Activated CD8-positive, alpha-beta memory T cell treated with anti-CD3 and anti-CD28 coated beads, Interleukin-2, amount 50 U/mL, for 1 hour (primary cell): ENCODE measurements at regions not wholly inside any gene's neighbourhood (a gene's known extent, or its start where the extent isn't known, plus 50 kb on each side); places are given as distances from the start of the nearest gene placed in this dataset.

ENCODE experiments used
- DNase-seq: peaks from one replicate; pipeline ENCODE4 v3.0.0-alpha.2; 2020; ENCODE audit errors: extremely low read depth

DNA sequence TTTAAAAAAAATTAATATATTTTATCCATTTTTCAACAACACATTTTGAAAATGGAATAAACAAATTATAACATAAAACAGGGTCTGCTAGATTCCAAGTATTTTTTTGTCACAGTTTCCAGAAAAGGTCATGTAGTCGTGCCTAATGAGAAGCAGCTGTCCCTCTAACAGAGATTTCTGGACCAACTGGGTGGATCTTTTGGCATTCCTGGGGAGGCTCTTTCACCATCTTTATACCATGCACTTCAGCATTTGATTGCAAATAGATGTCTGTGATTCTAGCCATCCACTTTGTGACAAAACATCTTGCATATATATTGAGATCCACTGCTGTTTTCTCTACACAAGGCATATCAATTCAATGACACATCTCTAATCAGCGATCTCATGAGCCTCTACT lies 210.7 kb upstream of the LDB2 start:
- no peak for DNase-seq

DNA sequence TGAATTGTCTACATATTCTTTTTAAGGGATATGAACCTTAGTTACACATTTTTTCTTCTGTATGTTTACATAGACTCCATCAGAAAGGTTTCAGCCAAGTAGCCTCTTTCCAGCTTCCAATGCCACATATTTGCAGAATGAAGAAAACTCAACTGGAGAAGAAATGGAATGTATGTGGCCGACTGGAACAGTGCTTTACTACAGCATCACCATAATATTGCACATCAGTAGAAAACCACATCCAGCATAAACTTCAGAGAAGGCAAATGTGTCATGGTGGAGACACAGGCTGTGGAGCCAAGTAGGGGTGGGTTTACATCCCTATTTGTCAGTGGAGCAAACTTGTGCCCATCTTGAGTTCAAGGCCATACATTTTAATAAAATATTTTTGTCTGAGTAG lies 204.8 kb upstream of the LDB2 start:
- no peak for DNase-seq

DNA sequence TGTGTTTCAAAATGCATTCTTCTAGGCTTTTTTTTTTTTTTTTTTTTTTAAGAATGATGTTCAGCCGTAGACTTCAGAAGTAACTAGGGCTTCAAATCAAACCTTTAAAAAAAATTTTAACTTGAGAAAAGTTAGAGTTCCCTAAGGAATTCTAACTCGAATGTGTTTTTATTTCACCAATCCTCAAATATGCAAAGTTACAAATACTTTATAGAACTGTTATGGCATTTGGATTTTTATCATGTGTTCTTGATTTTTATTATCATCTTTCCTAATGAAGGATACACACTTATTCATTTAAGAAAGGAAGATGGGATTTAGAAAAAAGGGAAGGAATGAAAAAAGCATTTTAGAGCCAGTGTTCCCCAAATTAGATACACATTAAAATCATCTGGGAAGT lies 200.6 kb upstream of the LDB2 start:
- no peak for DNase-seq

DNA sequence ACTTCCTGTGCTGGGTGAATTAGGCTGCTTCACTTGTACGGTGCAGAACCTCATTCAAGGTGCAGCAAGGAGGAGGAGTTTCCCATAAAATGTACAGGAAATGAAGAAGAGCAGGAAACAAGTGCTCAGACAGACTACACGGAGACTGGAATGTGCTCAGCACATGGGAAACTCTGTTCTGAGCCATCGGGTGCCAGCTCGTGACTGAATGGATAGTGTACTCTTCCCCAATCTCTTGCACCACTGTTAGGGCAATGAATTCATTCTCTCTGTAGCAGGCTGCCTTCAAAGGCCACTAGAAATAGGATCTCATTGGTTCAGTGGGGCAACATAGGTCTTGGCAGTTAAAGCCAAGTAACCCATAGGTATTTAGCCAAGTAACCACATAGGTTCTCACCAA lies 200.0 kb upstream of the LDB2 start:
- no peak for DNase-seq

DNA sequence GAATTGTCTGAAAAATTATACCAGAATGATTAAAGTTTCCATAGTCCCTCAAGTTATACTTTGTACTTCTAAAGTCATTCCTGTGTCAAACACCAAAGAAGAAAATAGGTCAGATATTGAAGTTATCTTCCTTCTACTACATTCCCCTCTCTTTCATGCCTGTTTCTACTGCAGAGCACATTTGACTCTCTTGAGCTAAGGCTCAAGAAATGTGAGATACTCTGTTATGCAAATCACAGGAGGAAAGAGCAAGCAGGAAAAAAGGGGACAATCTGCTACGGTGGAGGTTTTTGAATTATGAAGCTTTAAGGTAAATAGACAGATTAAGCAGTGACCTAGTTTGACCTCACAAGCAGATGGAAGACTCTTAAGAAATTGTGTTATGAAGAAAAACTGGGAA lies 198.9 kb upstream of the LDB2 start:
- DNase-seq = no peak

DNA sequence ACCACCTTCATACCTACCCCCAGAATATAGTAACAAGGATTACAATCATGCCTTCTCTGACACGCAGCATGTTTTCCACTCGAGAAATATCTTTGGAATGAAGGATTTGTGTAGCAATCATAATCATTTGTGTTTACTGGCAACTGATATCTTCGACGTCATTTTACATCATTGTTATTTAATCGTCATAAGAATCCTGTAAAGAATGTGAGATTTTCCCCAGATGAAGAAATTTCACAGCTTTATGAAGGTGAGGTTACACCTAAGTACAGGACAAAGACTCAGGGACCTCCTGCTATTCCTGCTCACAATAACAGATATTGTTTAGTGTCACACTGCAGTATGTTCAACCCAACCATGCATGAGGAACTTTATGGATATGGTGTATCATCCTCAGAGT lies 198.2 kb upstream of the LDB2 start:
- no peak for DNase-seq

DNA sequence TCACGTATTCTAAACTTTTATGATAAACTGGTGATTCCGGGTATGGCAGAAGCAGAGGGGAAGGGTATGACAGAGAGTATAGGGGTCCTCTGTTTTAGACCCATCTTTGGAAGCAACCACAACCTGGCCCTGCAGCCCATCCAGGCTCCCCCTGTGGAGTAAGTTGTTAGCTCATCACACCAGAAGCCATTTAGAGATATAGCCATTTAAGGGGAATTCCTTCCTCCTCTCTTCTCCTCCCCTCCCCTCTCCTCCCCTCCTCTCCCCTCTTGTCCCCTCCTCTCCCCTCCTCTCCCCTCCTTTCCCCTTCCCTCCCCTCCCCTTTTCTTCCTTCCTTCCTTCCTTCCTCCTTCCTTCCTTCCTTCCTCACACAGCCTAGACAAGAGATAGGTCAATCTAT lies 197.3 kb upstream of the LDB2 start:
- DNase-seq = no peak

DNA sequence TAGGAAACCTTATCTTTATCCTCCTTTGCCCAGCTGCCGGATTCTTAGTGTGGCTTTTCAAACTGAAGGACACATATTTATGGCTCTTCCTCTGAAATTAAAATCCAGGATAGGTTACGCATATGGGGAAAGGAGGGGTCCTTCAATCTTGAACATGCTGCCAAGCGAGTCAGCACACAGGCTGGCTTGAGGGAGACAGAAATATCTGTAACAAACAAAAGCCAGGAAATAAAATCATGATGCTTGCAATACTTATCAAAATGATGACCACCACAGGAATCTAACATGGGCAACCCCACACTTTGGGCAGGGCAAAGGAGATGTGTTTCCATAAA lies 196.4 kb upstream of the LDB2 start:
- DNase-seq = no peak

DNA sequence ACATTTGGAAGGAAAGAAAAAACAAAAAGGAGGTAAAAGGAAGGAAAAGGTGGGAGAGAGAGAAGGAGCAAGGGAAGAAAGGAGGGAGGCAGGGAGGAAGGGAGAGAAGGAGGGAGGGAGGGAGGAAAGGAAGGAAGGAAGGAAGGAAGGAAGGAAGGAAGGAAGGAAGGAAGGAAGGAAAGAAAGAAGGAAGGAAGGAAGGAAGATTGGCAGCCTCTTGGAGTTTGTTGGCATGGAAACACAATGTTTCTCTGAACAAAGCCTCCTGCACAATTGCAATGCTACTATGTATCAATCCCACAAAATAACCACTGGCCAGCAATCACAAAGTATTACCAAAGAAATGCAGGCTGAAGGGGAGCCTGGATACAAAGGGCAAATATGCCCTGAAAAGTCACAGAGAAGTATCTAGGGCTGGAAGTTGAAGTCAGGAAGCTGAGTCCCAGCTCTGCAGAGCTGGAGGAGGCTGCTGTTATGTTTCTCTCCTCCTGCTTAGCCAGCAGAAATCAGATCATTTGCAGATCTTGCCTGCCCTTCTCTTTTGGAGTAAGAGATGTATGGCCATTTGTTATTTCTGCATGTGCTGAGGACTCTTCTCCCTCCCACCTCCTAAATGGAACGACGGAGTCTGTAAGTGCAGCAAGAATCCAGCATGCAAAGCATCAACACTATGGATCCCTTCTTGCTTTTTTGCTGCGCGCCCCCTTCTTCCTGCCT lies 195.9 kb upstream of the LDB2 start:
- no peak for DNase-seq

DNA sequence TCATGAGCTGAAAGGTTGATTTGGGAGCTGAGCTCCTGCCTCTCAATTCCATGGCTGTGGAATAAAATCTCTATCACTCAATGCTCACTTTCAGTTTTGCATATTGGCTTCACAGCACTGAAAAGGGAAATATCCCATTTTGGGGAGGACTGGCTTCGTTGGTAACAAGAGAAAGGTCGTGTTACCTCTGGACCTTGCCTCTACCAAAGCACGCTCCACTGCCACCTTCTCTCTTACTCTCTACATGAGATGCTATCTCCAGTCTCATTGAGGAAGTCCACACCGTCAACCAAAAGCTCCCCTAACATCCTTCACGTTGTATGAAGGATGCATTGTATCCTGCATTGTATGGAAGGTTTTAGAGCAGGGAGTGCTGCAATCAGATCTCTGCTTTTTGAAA lies 195.0 kb upstream of the LDB2 start:
- DNase-seq = no peak

DNA sequence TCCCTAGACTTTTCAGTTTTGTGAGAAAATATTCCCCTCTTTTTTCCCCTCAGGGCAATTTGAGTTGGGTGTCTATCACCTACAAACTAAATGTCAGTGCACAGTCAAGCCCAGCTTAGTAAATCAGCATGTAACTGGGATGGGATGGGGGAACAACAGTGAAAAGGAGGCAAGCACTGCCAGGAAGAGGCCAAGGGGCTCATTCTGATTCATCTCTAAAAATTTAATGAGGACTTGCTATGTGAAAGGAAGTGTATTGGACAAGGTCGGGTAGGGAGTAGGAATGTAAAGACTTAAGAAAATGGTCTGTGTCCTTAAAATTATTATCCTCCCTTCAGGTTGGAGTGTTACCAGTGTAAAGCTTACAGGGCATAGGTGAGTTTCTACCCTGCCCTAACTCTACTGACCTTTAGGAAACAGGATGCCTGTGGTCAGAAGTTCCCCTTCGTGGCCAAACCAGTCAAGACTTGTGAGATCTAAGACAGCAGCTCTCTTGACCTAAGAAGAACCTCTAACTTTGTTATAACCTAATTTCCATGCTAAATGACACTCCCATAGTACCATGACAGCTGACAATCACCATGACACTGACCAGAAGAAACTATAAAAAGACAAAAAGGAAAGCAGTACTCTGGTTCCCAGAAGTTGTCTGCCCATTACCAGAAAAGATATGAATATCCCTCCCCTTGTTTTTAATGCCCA lies 194.4 kb upstream of the LDB2 start:
- DNase-seq = no peak

DNA sequence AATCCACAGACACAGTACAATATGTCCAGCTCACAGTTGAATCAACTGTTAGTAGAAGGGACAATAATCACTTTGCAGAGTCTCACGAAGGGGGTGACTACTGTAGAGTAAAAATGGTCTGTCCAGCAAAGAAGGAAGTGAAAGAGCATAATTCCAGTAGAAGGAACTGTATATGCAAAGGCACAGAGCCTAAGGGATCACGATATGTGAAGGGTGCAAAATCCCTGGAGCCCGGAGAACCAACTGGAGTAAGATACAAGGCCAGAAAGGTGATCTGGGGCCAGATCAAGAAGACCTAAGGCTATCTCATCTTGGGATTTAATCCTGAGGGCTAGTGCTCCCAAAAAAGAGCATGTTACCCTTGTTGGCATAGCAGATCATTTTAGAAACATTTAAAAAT lies 192.7 kb upstream of the LDB2 start:
- no peak for DNase-seq

DNA sequence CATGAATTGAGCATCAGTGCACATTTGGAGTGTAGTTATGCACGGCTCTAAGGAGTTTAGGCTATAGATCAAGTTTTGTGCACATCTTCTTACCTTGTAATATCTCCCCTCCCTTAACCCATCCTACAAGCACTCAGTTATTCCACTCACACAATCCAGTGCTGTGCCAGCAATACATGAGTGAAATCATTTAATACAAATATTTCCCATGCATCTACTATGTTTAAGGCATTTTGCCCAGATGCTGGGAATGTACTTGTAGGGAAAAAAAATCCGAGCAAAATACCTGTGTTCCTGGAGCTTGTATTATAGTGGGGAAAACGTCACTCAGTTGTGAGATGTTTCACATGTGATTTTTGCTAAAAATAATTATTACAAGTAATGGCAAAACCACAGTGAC lies 191.6 kb upstream of the LDB2 start:
- no peak for DNase-seq

DNA sequence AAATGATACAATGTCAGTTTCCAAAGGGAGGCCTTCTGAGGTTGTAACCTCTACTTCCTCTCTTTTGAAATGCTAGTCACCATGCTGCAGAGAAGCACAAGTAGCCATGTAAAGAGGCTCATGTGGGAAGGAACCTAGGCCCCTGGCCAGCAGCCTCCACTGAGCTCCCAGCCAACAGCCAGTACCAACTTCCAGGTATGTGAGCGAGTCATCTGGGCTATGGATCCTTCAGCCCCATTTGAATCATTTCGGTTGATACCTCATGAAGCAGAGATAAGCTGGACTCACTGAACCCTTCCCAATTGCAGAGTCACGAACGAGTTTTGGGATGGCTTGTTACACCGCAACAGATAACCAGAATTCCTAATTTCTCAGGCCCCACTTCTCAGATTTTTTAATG lies 187.0 kb upstream of the LDB2 start:
- DNase-seq = no peak

DNA sequence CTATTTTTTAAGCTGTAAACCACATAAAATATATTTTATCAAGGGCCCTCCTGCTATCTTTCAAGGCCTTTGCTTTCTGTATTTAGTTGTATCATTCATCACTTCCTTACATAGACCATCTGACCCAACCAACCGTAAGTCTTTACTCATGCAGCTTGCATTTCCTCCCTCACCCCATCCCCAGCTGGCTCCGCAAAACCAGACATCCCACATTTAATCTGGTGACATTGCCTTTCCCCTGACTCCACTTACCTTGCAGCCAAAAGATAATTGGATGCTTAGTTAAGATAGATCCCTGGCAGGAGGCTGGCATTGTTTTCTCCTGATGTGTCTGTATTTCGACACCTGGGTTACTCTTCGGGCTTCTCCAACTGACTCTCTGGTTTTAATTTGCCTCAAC lies 183.7 kb upstream of the LDB2 start:
- DNase-seq = no peak

DNA sequence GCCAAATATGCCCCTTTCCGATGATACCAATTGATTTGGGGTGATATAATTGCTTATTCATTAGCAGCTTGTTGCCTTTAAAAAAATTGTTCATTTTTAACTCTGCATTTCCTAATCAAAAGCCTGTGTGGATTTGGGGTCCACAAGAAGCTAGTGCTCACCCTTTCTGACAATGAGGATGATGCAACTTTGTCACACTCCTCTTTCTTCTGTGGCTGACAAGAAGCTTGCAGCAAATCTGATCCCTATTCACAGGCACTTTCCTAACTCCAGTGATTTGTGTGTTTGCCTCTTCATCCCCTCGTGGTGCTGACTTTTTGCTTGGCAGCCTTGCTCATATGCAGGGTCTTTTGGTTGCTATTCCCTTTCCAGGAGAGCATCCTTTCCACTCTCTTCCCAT lies 182.7 kb upstream of the LDB2 start:
- DNase-seq = no peak

DNA sequence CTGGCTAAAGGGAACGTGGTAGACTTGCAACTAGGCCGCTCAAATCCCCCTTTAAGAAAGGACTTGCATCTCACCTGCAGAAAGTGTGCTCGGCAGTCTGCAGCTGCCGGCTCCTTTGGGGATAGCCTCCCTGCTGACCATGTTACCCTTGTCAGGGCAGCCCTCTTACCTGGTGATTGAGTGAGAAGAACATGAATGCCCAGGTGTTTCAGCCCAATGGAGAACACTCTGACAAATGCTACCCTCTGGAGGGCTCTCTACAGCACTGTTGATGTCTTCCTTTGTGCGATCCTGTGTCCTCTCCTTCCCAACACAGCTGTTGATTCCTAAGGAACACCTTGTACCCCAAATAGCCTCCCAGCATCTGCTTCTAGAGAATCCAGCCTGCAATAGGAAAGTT lies 178.7 kb upstream of the LDB2 start:
- DNase-seq = no peak

DNA sequence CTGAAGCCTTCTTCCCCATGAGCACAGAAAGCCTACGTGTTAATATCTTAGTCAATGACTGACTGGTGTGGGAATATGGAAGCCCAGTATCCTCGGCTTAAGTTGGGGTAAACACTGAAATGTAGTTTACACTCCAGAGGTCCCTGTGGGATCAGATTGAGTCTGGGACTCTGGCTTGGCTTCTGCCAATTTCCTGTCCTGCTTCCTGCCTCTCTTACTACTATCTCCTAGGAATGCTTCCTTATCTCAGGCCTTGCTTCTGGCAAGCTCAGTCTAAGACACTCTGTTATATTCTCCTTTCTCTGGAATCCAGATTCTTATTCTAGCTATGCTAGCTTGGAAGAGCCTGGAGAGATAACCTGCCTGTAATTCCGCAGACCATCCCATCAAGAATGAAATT lies 174.0 kb upstream of the LDB2 start:
- DNase-seq = no peak

DNA sequence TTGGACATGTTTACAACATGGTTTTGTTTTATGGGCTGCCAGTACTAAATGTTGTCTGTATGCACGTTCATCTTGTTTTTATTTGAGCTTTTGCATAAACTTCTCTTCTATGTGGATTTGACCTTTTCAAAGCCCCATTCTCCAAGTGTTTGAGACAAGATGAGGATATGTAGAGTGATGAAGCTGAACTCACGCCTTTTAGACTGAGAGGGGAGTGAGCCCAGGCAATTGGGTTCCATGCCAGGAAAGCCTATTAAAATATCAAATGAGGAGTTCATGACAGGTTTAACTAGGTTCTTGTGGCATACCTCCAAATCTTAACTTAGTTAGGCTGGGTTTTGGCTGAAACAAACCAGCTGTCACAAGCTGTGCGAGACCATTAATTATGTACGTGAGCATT lies 170.4 kb upstream of the LDB2 start:
- no peak for DNase-seq

DNA sequence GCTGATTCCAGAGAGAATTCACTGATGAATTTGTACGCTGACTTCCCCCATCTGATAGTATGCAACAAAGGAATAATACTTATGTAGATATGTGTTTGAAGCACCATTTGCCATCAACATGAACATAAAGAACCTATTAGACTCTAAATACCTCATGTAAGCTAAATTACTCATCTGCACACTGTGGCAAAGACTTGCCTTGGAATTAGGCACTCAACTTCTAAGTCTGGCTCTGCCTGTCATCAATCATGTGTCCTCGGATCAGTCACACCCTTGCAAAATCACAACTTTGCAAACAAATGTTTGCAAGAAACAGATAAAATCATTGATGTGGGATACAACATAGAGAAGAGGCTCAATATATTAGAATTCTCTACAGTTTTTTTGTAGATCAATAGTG lies 169.9 kb upstream of the LDB2 start:
- DNase-seq = no peak

DNA sequence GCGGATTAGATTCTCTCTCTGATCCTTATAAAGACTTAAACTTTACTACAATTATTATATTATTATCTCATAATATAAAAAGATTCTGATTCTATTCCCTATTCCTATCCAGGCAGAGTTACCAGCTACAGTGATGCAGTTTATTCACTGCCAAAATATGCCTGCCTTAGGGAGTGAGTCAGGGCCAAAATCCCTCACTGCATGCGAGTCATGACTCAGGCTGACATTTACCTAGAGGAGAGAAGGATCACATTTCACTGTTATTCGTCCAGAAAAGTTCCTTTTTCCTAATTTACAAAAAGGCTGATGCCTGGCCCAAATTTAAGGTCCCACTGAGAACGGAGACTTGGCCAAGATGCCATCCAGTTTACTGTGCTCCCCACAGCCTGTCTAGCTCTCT lies 168.5 kb upstream of the LDB2 start:
- no peak for DNase-seq

DNA sequence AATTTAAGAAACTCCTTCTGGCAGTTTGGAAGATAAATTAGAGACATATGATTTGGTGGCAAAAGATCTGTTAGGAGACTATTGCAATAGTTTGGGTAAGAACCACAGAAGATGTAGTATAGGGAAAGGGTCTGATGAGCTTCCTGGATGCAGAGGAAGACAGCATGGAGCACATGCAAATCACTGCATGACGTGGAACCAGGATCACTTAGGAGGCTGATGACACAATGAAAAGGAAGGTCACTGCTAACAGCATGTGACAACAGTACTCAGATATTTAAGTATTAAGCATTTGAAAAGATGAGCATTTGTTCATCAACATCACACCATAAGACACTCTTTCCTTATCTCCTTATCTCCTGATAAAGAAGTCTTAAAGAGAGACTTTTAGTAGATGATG lies 167.8 kb upstream of the LDB2 start:
- no peak for DNase-seq

DNA sequence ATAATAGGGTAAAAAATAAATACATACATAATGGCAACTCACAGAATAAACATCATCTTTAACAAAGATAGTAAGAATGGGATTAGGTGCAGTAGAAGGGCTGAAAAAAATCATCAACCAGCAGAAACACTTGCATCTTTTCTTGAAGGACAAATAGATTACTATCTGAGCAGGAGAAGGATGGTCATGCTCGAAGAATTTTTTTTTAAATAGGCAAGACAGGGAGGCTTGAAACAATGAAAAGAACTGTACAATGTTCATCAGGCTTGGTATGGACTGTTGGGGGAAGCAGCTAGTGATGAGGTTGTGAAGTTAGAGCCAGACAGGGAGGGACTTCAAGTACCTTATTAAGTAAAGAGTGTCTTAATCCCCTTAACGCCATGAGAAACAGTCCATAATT lies 167.4 kb upstream of the LDB2 start:
- no peak for DNase-seq

DNA sequence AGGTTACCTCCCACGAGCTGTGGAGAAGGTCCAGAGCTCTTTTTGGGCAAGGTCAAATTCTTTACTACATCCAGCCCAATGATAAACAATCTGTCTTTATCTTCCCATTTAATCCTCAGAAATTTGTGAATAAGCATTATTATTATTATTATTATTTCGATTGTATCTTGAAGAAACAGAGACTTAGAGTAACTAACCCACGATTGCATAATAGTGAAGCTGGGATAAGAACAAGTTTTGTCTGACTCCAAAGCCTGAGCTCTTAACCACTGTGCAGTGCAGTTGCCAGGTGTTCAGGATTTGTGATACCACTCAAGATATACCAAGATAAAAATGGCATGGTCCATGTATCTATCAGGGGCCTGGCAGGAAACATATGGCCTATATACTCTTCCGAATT lies 166.5 kb upstream of the LDB2 start:
- DNase-seq = no peak
